ENCODE measurements at regions not wholly inside any gene's neighbourhood (a gene's known extent, or its start where the extent isn't known, plus 50 kb on each side); places are given as distances from the start of the nearest gene placed in this dataset.

DNA sequence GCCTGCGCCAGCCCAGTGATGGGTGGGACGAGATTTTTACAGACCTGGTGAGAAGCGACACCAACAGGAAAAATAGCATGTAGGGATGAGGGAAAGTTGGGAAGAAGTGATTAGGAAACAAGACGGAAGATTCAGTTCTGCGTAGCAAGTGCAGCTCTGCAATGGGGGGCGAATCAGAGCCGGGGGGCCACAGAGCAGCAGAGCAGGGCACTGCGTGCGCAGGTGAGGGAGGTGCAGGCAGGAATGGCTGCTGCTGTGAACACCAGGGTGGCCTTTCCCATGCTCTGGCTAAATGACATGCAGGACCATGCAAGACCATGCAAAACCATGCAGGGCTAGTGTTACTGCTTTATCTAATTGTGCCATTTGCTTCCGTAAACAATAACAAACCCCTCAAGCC is 442.7 kb upstream of the FRG1 start:
- TF ChIP-seq GATA2 (IDR thresholded peaks at IDR 0.05; ENCODE audit: low read depth, low read length) (no peak), GATA3 (IDR thresholded peaks at IDR 0.05; ENCODE audit: low read depth, low read length) (no peak)

Measured in SH-SY5Y (cell line).